CD4-positive, alpha-beta T cell treated with Interleukin-4 for 1 hour (primary cell): ENCODE measurements at regions not wholly inside any gene's neighbourhood (a gene's known extent, or its start where the extent isn't known, plus 50 kb on each side); places are given as distances from the start of the nearest gene placed in this dataset.
"Not testable (repeated sequence)": the region's sequence is repeated elsewhere in the genome, so short reads cannot be mapped to it uniquely, and the experiment has no call there.

Experiments used
- DNase-seq, 2 donors: peaks; one replicate each; pipeline ENCODE4 v3.0.0-alpha.2; 2020 to 2022

DNA sequence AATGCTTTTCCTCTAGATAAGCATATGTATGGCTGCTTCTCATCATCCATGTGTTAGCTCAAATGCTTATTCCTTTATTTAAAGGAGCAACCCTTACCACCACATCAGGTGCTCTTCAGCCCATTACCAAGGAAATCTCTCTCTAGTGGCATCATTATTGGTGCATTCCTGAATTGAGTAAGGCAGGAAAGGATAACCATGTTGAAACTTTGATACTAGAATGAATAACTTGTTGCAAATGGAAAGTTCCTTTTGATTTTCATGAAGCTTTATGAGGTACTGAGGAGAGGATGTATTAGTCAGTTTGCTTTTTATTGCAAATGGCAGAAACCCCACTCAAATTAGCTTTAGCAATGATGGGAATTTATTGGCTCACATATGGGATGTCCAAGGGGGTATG lies 212.3 kb upstream of the FGF13 start:
- no peak for DNase-seq

GRCh38 chrX:138921031-138921430 lies 209.5 kb upstream of the FGF13 start:
- no peak for DNase-seq

DNA sequence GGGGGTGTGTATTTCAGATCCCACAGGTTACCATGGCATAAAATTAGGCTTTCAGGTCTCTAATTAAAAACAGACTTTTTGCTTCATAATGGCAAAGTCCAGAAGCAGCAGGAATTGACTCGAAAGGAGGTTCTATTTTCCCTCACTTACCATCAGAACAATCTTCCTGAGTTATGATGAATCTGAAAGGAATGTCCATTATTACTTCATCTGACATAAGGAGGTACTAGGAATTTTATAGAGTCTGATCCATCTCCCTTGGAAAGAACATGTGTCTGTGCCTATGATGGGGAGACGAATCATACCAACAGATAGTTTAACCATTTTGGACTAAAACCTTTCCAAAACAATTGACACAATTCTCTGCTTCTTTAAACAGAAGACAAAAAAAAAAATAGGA lies 206.3 kb upstream of the FGF13 start:
- DNase-seq: no peak

DNA sequence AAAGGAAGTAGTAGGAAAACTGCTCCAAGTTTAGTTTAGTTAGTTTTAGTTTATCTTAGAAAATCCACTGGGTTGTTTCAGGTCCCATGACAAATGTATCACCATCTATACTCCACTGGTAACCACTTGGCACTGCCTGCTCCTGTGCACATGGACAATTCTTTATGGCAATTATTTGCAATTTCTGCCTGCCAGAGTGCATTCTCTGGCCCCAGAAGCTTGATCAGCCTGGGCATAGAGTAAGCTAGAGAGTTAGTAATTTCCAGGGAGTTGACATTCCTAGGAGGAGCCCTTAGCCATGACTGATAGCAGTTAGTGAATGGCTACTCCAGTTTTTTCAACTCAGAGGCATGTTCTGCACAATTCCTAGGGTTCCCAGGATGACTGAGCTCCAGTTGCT lies 203.2 kb upstream of the FGF13 start:
- DNase-seq: no peak

GRCh38 chrX:138908577-138908976 lies 197.1 kb upstream of the FGF13 start:
- DNase-seq: no peak

DNA sequence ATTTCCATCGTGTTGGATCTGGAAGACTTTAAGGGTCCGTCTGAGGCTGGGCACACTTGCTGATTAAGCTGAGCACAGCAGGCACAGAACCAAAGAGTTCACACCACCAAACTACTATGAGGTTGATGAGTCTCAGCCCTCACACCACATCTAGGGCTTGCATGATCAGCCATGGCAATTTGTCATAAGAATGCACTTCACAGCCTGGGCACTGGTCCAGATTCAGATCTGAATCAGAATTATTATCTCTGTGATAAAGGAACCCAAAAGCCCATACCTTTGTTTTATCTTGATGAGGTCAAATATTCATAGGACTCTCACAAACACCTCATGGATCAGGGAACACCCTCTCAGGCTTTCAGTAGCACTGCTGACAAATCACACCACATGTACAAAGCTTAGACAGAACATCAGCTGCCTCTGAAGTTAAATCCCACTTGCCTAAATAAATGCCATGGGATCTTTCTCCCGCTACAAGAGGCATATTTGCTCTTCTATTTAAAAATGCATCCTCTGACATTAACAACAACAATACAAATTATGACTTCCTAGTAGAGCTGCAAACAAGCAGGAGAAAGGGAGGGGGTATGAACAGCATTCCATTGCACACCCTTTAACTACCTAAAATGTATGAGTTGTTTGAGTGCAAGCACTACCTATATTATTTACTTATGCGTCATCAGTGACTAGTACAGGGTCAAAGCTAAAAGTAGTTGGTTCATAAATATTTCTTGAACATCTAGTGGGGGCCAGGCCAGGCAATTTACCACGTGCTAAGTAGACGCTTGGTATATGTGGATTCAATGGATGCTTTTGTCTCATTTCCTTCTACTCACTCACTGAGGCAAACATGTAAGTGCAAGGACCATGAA lies 186.3 kb upstream of the FGF13 start:
- DNase-seq: no peak

DNA sequence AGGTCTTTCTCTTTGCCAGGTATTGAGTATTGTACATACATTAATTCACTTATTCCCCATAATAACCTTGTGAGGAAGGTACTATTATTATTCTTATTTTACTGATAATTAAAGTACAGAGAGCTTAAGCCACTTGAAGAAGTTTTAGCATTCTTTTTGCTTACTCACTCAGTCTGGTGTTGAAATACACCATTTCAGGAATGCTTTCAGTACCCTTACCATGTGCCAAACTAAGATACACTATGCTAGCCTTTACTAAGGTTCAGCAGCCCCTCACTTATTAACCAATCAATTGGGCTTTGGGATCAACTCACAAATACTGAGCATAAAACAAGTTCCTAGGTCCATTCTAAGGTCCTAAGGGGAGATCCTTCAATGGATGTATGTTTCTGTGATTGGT lies 179.0 kb upstream of the FGF13 start:
- no peak for DNase-seq

GRCh38 chrX:138889149-138889548 lies 177.6 kb upstream of the FGF13 start:
- DNase-seq: no peak

DNA sequence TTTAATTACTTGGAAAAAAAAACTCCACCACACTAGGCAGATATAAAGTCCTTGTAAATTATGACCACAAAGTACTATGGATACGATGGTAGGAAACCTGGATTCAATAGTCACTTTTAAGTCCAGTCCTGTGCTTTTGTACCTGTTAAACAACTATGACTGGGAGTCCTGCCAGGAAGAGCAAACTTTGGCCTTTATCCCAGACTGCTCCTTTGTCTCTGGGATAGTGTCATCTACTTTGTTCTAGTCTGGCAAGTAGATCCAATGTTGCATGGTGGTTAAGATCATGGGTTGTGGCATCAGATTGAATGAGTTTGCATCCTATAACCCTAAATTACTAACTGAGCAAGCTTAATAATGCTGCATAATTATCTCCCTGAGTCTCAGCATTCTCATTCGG lies 175.3 kb upstream of the FGF13 start:
- DNase-seq: no peak

GRCh38 chrX:138885886-138886285 lies 174.4 kb upstream of the FGF13 start:
- no peak for DNase-seq

DNA sequence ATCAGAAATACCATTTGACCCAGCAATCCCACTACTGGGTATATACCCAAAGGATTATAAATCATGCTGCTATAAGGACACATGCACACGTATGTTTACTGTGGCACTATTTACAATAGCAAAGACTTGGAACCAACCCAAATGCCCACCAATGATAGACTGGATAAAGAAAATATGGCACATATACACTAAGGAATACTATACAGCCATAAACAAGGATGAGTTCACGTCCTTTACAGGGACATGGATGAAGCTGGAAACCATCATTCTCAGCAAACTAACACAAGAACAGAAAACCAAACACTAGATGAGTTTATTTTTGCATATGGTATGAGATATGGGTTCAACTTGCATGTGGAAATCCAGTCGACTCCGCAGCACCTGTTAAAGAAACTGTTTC lies 168.8 kb upstream of the FGF13 start:
- DNase-seq: not testable (repeated sequence)

- no peak for DNase-seq
Observed at GRCh38 chrX:138877746-138878145, 166.2 kb upstream of the FGF13 start.

DNA sequence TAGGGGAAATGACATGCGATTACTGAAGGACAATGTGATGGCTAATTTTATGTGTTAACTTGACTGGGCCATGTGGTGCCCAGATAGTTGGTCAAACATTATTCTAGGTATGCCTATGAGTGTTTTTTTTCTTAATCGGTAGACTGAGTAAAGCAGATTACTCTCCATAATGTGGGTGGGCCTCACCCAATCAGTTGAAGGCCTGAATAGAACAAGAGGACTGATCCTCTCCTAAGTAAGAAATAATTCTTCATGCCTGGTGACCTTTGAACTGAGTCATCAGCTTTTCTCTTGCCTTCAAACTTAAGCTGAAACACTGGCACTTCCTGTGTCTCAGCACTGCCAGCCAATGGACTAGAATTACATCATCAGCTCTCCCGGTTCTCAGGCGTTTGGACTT lies 164.0 kb upstream of the FGF13 start:
- no peak for DNase-seq

- no peak for DNase-seq
Observed at GRCh38 chrX:138874271-138874935, 162.9 kb upstream of the FGF13 start.

DNA sequence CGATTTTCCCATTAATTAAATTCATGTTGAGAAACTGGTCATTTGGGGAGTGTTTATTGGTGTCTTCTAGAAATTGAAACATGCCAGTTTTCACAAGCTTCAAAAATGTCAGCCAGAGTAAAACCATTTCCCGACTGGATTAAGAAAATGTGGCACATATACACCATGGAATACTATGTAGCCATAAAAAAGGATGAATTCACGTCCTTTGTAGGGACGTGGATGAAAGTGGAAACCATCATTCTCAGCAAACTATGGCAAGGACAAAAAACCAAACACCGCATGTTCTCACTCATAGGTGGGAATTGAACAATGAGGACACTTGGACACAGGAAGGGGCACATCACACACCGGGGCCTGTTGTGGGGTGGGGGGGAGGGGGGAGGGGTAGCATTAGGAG lies 162.1 kb upstream of the FGF13 start:
- DNase-seq: not testable (repeated sequence)

DNA sequence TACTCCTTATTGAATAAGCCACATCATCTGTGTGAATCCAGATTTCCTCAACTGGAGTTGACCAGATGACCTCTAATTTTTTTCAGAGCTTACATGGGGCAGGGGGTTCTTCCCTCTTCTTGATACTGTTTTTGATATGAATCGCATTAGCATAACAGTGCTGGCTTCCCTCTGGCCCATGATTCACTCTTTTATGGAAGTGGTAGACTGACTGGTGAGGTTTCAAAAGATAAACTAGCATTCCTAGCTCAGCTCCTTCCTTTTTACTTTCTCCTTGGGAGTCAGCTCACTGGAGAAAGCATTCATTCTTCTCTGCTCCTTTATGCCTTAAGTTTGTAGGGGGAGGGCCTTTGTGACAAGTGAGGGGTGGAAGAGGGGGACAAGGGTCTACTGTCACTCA lies 161.0 kb upstream of the FGF13 start:
- DNase-seq: no peak

- no peak for DNase-seq
Observed at GRCh38 chrX:138871739-138872138, 160.2 kb upstream of the FGF13 start.

GRCh38 chrX:138866643-138867042 lies 155.1 kb upstream of the FGF13 start:
- no peak for DNase-seq

GRCh38 chrX:138865093-138865649 lies 153.7 kb upstream of the FGF13 start:
- no peak for DNase-seq

GRCh38 chrX:138859421-138859820 lies 147.9 kb upstream of the FGF13 start:
- no peak for DNase-seq

- DNase-seq: no peak
Observed at GRCh38 chrX:138858951-138859350, 147.4 kb upstream of the FGF13 start.

- DNase-seq: no peak
Observed at GRCh38 chrX:138858438-138858837, 146.9 kb upstream of the FGF13 start.

DNA sequence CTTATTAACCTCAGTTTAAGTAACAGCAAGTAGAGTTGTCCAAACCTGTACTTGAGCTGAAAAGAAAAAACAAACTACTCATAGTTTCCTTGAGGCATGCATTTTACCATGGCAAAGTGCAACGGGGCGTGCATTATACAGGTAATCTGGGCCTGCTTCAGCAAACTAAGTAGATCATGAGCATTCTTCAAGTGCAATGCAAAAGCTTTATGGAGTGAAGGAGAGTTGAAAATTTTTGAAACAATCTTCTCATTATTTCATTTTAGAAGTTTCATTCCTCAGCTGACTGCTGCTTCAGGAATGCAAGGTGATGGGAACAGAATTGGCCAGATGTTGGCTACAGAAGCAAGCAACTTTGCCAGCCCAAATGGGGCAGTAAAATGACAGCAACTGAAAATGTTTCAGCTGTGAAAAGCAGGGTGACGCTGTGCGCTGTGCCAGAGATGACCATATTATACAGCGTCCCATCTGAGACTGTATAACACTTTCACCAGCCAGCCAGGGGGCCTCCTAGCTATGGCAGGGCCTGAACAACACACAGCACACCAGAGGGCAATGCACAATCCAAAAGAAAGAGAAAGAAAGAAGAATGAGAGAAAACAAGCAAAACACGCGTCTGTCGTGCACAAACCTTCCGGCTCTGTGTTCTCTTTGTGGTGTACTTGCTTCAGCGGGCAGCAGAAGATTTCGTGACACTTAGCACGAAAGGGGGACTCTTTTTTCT lies 145.5 kb upstream of the FGF13 start:
- DNase-seq: no peak

- no peak for DNase-seq
Observed at GRCh38 chrX:138853936-138854335, 142.4 kb upstream of the FGF13 start.
